Thyroid gland (tissue), 4 donors: ENCODE measurements at regions not wholly inside any gene's neighbourhood (a gene's known extent, or its start where the extent isn't known, plus 50 kb on each side); places are given as distances from the start of the nearest gene placed in this dataset.
"Not testable (repeated sequence)": the region's sequence is repeated elsewhere in the genome, so short reads cannot be mapped to it uniquely, and the experiment has no call there.

ENCODE experiments used
- DNase-seq, 2 donors: peaks; one replicate each; pipeline ENCODE4 v3.0.0-alpha.2; 2019
- H3K27ac ChIP-seq, 3 donors: fragments of 200-600 bp; sonication (generic); 1 replicate in 2 of 3; 2 replicates in 1 of 3; pipeline ENCODE4 v1.5.1; 2016 to 2019; ENCODE audit warnings: mild to moderate bottlenecking in 1 of 3, moderate library complexity in 1 of 3
- H3K27me3 ChIP-seq: fragments of 200-600 bp; sonication (generic); one replicate; pipeline ENCODE4 v1.5.1; 2019
- H3K36me3 ChIP-seq, 2 donors: fragments of 200-600 bp; sonication (generic); one replicate each; pipeline ENCODE4 v1.5.1; 2016 to 2019
- H3K4me1 ChIP-seq, 2 donors: fragments of 200-600 bp; sonication (generic); one replicate each; pipeline ENCODE4 v1.5.1; 2017 to 2019
- H3K4me3 ChIP-seq, 3 donors: fragments of 200-600 bp; sonication (generic); replicated peaks in 1 of 3; 1 replicate in 2 of 3; 2 replicates in 1 of 3; pipeline ENCODE4 v1.5.1; 2016; ENCODE audit warnings: mild to moderate bottlenecking in 1 of 3
- H3K9me3 ChIP-seq: fragments of 200-600 bp; sonication (generic); one replicate; pipeline ENCODE4 v1.5.1; 2017
- POLR2A ChIP-seq, 2 donors: fragments of 450-650 bp; IDR thresholded peaks; one replicate each; pipeline ENCODE4 v1.6.1; 2017; ENCODE audit warnings: antibody characterized with exemption in 2 of 2, mild to moderate bottlenecking in 2 of 2, moderate library complexity in 1 of 2
- WGBS, 2 donors: methylation state at CpG; one replicate each; pipeline ENCODE4 v1.1.5; 2017; 5-methylcytosine and 5-hydroxymethylcytosine counted together
- intact Hi-C: fragments of 100-400 bp; cut with DNase I; formaldehyde crosslinking; loops from one replicate; pipeline ENCODE4 v1.15.1; 2023
- TF ChIP-seq, protein P1 (sequence below), 6 experiments: fragments of 200-600 bp in 3 of 6; fragments of 450-650 bp in 3 of 6; sonication (generic) in 3 of 6; IDR thresholded peaks; one replicate each; pipeline ENCODE4 v1.5.1; 2016 to 2019; ENCODE audit warnings: antibody characterized with exemption in 6 of 6, mild to moderate bottlenecking in 2 of 6, inconsistent platforms in 1 of 6, moderate library complexity in 1 of 6

DNA sequence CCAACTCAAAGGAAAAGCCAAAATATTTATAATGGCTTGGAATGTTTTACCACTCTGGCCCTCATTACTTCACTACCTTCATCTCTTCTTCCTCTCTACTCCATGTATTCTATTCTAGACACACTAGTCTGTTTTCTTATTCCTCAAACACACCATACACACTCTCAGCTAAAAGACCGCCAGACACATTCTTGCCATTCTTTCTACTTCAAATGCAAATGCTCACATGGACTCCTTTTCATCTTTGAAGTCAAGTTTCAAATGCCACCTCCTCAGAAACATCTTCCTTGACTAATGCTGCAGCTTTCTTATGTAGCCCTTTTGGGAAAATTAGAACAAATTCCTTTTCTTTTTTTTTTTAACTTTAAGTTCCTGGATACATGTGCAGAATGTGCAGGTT is 412.9 kb upstream of the FMR1 start:
- Histone ChIP-seq H3K36me3 (no peaks in the 10 kb centered on the region), H3K9me3 (no peaks in the 10 kb centered on the region), H3K4me1 (no peaks in the 10 kb centered on the region), H3K27ac (no peak overlapping the region), H3K27me3 (no peaks in the 10 kb centered on the region), H3K4me3 (no peak overlapping the region)
- DNase-seq, result no peak
- 83 to 87% methylated on average over 1 of the region's 1 CpG for WGBS, 2 donors
- TF ChIP-seq, protein P1, sequence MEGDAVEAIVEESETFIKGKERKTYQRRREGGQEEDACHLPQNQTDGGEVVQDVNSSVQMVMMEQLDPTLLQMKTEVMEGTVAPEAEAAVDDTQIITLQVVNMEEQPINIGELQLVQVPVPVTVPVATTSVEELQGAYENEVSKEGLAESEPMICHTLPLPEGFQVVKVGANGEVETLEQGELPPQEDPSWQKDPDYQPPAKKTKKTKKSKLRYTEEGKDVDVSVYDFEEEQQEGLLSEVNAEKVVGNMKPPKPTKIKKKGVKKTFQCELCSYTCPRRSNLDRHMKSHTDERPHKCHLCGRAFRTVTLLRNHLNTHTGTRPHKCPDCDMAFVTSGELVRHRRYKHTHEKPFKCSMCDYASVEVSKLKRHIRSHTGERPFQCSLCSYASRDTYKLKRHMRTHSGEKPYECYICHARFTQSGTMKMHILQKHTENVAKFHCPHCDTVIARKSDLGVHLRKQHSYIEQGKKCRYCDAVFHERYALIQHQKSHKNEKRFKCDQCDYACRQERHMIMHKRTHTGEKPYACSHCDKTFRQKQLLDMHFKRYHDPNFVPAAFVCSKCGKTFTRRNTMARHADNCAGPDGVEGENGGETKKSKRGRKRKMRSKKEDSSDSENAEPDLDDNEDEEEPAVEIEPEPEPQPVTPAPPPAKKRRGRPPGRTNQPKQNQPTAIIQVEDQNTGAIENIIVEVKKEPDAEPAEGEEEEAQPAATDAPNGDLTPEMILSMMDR (IDR thresholded peaks at IDR 0.05), result no peak
- no peak for TF ChIP-seq POLR2A (IDR thresholded peaks at IDR 0.05)
- intact Hi-C loops, result no loop called here

DNA sequence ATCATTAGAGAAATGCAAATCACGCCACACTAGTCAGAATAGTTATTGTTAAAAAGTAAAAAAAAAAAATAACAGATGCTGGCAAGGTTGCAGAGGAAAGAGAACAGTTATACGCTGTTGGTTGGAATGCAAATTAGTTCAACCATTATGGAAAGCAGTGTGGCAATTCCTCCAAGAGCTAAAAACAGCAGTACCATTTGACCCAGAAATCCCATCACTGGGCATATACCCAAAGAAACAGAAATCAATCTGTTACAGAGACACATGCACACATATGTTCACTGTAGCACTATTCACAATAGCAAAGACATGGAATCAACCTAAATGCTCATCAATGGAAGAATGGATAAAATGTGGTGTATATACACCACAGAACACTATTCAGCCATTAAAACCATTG is 388.7 kb upstream of the FMR1 start:
- no peaks in the 10 kb centered on the region for H3K4me1 ChIP-seq
- no peaks in the 10 kb centered on the region for H3K9me3 ChIP-seq
- no peak overlapping the region for H3K27ac ChIP-seq
- H3K36me3 ChIP-seq, result no peaks in the 10 kb centered on the region
- DNase-seq, result no peak
- H3K4me3 ChIP-seq, result no peak overlapping the region
- intact Hi-C loops, result no loop called here
- TF ChIP-seq POLR2A (IDR thresholded peaks at IDR 0.05), result no peak
- TF ChIP-seq, protein P1 (IDR thresholded peaks at IDR 0.05), result no peak
- H3K27me3 ChIP-seq, result no peaks in the 10 kb centered on the region
- WGBS, 2 donors, result 90 to 93% methylated on average over 2 of the region's 2 CpGs

DNA sequence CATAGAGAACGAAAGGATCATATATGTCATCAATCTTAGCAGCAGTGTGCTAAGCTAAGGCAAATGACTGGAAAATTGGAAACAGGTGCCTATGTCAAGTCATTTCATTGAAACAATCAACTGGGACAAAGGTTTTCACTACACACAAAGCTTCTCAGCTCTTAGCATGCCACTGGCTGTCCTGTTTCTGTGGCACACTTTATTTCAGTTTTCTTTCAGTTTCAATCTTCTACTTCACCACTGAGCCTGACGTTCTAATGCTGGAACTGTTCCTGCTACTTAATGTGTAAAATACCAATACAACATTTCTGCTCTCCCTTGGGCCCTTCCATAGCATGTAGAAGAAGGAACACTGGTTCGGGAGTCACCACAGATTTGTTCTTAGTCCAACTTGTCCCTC is 378.3 kb upstream of the FMR1 start:
- H3K9me3 ChIP-seq, result no peaks in the 10 kb centered on the region
- no peak for TF ChIP-seq POLR2A (IDR thresholded peaks at IDR 0.05)
- TF ChIP-seq, protein P1 (IDR thresholded peaks at IDR 0.05), result no peak
- no peaks in the 10 kb centered on the region for H3K4me1 ChIP-seq
- no peak for DNase-seq
- 76 to 80% methylated on average over 3 of the region's 3 CpGs for WGBS, 2 donors
- intact Hi-C loops, result no loop called here
- H3K36me3 ChIP-seq, result no peaks in the 10 kb centered on the region
- no peaks in the 10 kb centered on the region for H3K27me3 ChIP-seq
- H3K4me3 ChIP-seq, result no peak overlapping the region
- no peak overlapping the region for H3K27ac ChIP-seq

DNA sequence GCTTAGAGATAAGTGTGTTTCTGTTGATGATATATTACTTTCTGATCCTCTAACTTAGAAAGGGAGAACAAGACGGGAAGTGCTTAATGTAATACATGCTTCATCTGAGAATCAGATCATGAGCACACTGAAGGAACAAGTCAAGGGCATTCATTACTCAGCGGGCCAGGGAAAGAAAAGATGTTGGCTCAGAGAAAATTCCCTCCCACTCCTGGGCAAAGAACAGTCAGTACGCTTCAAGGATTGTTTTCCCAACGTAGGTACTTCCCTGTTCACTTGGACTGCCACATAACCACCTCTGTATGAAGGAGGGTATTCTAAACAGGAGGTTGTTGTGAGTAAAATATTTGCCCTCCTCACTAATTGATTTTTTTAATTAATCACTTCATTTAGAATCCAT is 374.5 kb upstream of the FMR1 start:
- no peaks in the 10 kb centered on the region for H3K36me3 ChIP-seq
- H3K27ac ChIP-seq, result no peak overlapping the region
- intact Hi-C loops, result no loop called here
- no peak for DNase-seq
- H3K4me1 ChIP-seq, result no peaks in the 10 kb centered on the region
- WGBS, 2 donors, result 38 to 42% methylated on average over 4 of the region's 4 CpGs
- H3K9me3 ChIP-seq, result no peaks in the 10 kb centered on the region
- TF ChIP-seq, protein P1 (IDR thresholded peaks at IDR 0.05), result no peak
- TF ChIP-seq POLR2A (IDR thresholded peaks at IDR 0.05), result no peak
- no peak overlapping the region for H3K4me3 ChIP-seq
- no peaks in the 10 kb centered on the region for H3K27me3 ChIP-seq

DNA sequence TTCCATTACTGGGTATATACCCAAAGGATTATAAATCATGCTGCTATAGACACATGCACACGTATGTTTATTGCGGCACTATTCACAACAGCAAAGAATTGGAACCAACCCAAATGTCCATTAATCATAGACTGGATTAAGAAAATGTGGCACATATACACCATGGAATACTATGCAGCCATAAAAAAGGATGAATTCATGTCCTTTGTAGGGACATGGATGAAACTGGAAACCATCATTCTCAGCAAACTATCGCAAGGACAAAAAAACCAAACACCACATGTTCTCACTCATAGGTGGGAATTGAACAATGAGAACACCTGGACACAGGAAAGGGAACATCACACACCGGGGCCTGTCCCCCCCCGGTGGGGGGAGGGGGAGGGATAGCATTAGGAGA is 363.7 kb upstream of the FMR1 start:
- intact Hi-C loops, DNase-seq: not testable (repeated sequence)
- 85 to 88% methylated on average over 5 of the region's 5 CpGs for WGBS, 2 donors

DNA sequence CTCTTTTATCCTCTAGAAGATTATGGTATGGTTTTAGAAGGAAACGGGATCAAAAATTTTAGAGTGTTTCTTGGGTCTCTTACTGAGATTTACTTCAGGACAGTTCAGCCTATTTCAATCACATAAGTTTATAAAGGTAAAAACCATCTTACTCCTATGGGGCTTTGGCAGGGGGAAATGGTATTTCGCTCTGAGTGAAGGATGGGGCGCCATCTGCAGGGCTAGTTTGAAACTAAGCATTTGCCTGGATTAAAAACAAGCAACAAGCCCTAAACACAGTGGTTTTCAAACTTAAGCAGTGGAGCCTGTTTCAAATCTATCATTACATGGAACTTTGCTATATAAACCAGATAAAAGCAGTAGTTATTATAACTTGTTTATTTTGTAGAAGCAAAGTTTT is 361.5 kb upstream of the FMR1 start:
- Histone ChIP-seq H3K4me3 (no peak overlapping the region), H3K9me3 (no peaks in the 10 kb centered on the region), H3K27ac (no peak overlapping the region), H3K36me3 (no peaks in the 10 kb centered on the region), H3K27me3 (no peaks in the 10 kb centered on the region), H3K4me1 (no peaks in the 10 kb centered on the region)
- TF ChIP-seq POLR2A (IDR thresholded peaks at IDR 0.05), result no peak
- TF ChIP-seq, protein P1 (IDR thresholded peaks at IDR 0.05), result no peak
- 1 to 14% methylated on average over 3 of the region's 3 CpGs for WGBS, 2 donors
- intact Hi-C loops, result no loop called here
- no peak for DNase-seq

More for the DNA sequence above, 363.7 kb upstream of the FMR1 start:
- not testable (repeated sequence) for H3K36me3 ChIP-seq, H3K27ac ChIP-seq, H3K27me3 ChIP-seq, H3K9me3 ChIP-seq, H3K4me1 ChIP-seq, H3K4me3 ChIP-seq
